ENCODE measurements at regions not wholly inside any gene's neighbourhood (a gene's known extent, or its start where the extent isn't known, plus 50 kb on each side); places are given as distances from the start of the nearest gene placed in this dataset.

- DNase-seq = no peak
Observed at GRCh38 chr1:198906739-198907422, 268.0 kb downstream of the PTPRC start.

GRCh38 chr1:198907423-198907746 is 268.5 kb downstream of the PTPRC start:
- DNase-seq = no peak

GRCh38 chr1:198908995-198909394 is 270.2 kb downstream of the PTPRC start:
- no peak for DNase-seq

- no peak for DNase-seq
Observed at GRCh38 chr1:198909973-198910372, 271.1 kb downstream of the PTPRC start.

GRCh38 chr1:198910816-198911215 is 272.0 kb downstream of the PTPRC start:
- no peak for DNase-seq

GRCh38 chr1:198912046-198912445 is 273.2 kb downstream of the PTPRC start:
- no peak for DNase-seq

- DNase-seq = no peak
Observed at GRCh38 chr1:198913667-198914066, 274.8 kb downstream of the PTPRC start.

GRCh38 chr1:198915327-198916231 is 276.7 kb downstream of the PTPRC start:
- no peak for DNase-seq

- DNase-seq = no peak
Observed at GRCh38 chr1:198917226-198917625, 278.4 kb downstream of the PTPRC start.

- no peak for DNase-seq
Observed at GRCh38 chr1:198918920-198919319, 280.1 kb downstream of the PTPRC start.

GRCh38 chr1:198919667-198920398 is 281.0 kb downstream of the PTPRC start:
- DNase-seq = no peak

GRCh38 chr1:198922638-198923430 is 284.0 kb downstream of the PTPRC start:
- DNase-seq = no peak

GRCh38 chr1:198923993-198924392 is 285.2 kb downstream of the PTPRC start:
- DNase-seq = no peak

GRCh38 chr1:198925567-198925966 is 286.7 kb downstream of the PTPRC start:
- DNase-seq = no peak

GRCh38 chr1:198927129-198927528 is 288.3 kb downstream of the PTPRC start:
- DNase-seq = no peak

GRCh38 chr1:198929111-198929604 is 290.3 kb downstream of the PTPRC start:
- no peak for DNase-seq

- DNase-seq = peak; percentile 29
Observed at GRCh38 chr1:198929961-198930599, 291.2 kb downstream of the PTPRC start.

- DNase-seq = no peak
Observed at GRCh38 chr1:198932351-198932991, 293.6 kb downstream of the PTPRC start.

GRCh38 chr1:198933515-198934222 is 294.8 kb downstream of the PTPRC start:
- no peak for DNase-seq

- DNase-seq = no peak
Observed at GRCh38 chr1:198934426-198934825, 295.6 kb downstream of the PTPRC start.

- peak; percentile 49 for DNase-seq
Observed at GRCh38 chr1:198934901-198935305, 296.1 kb downstream of the PTPRC start.
